Transverse colon (tissue), 4 donors: ENCODE measurements at regions not wholly inside any gene's neighbourhood (a gene's known extent, or its start where the extent isn't known, plus 50 kb on each side); places are given as distances from the start of the nearest gene placed in this dataset.

Experiments
- DNase-seq: peaks from one replicate; pipeline ENCODE4 v3.0.0-alpha.2; 2019
- H3K27ac ChIP-seq, 4 donors: fragments of 200-600 bp; sonication (generic); 2 replicates each; pipeline ENCODE4 v1.5.1; 2016 to 2018; ENCODE audit warnings: inconsistent platforms in 4 of 4
- H3K27me3 ChIP-seq: fragments of 200-600 bp; sonication (generic); 2 replicates; pipeline ENCODE4 v1.5.1; 2017; ENCODE audit warnings: inconsistent platforms
- H3K36me3 ChIP-seq, 4 donors: fragments of 200-600 bp; sonication (generic); 2 replicates each; pipeline ENCODE4 v1.5.1; 2017 to 2019; ENCODE audit warnings: inconsistent platforms in 4 of 4
- H3K4me1 ChIP-seq, 4 donors: fragments of 200-600 bp; sonication (generic); 2 replicates each; pipeline ENCODE4 v1.5.1; 2017 to 2020; ENCODE audit warnings: inconsistent platforms in 4 of 4
- H3K4me3 ChIP-seq, 4 donors: fragments of 200-600 bp; sonication (generic); 1 replicate in 1 of 4; 2 replicates in 3 of 4; pipeline versions ENCODE4 v1.5.1 to v1.6.1; 2017 to 2019; ENCODE audit warnings: inconsistent platforms in 4 of 4
- H3K9me3 ChIP-seq, 2 donors: fragments of 200-600 bp; sonication (generic); 2 replicates each; pipeline ENCODE4 v1.5.1; 2017 to 2019; ENCODE audit warnings: inconsistent platforms in 2 of 2
- EP300 ChIP-seq: sonication (generic); formaldehyde crosslinking; IDR thresholded peaks from one replicate; pipeline ENCODE4 v1.6.1; 2017; ENCODE audit warnings: antibody characterized with exemption, low read depth
- POLR2A ChIP-seq: fragments of 450-650 bp; IDR thresholded peaks from one replicate; pipeline ENCODE4 v1.6.1; 2016; ENCODE audit warnings: antibody characterized with exemption, mild to moderate bottlenecking, moderate library complexity
- POLR2AphosphoS5 ChIP-seq, 3 donors: sonication (generic); formaldehyde crosslinking; IDR thresholded peaks; one replicate each; pipeline ENCODE4 v1.6.1; 2016; ENCODE audit warnings: antibody characterized with exemption in 3 of 3
- WGBS, 2 donors: methylation state at CpG; one replicate each; pipeline ENCODE4 v1.1.5; 2018; ENCODE audit warnings: low coverage in 1 of 2; 5-methylcytosine and 5-hydroxymethylcytosine counted together
- in situ Hi-C, 4 donors: fragments of 200-750 bp; cut with MboI; loops; one replicate each; pipeline versions ENCODE4 v1.15.0 to v1.15.1; 2017; ENCODE audit warnings: low sequenced_read_pairs in 3 of 4, low pct_ligation_motif_present in 1 of 4, low pct_unique_long_range_greater_than_20kb in 1 of 4
- intact Hi-C: fragments of 100-400 bp; cut with DNase I; formaldehyde crosslinking; loops from one replicate; pipeline ENCODE4 v1.15.1; 2023; ENCODE audit warnings: low total_unique reads
- TF ChIP-seq, protein P1 (sequence below), 5 experiments: fragments of 200-600 bp in 3 of 5; fragments of 450-650 bp in 2 of 5; sonication (generic) in 3 of 5; IDR thresholded peaks; 1 replicate in 2 of 5; 2 replicates in 3 of 5; pipeline ENCODE4 v1.5.1; 2016 to 2017; ENCODE audit warnings: antibody characterized with exemption in 5 of 5, inconsistent platforms in 3 of 5, mild to moderate bottlenecking in 2 of 5, moderate library complexity in 1 of 5

GRCh38 chr11:127445476-127445875 lies 444.9 kb upstream of the KIRREL3 start:
- intact Hi-C loops (no loop called here), in situ Hi-C loops (no loop called here)
- Histone ChIP-seq H3K27ac (no peak overlapping the region), H3K9me3 (no peaks in the 10 kb centered on the region), H3K27me3 (no peaks in the 10 kb centered on the region), H3K4me1 (no peaks in the 10 kb centered on the region), H3K36me3 (no peaks in the 10 kb centered on the region), H3K4me3 (no peak overlapping the region)
- no peak for DNase-seq
- 66 to 71% methylated on average over 3 to 4 of the region's 4 CpGs for WGBS, 2 donors
- no peak for TF ChIP-seq POLR2AphosphoS5 (IDR thresholded peaks at IDR 0.05)
- no peak for TF ChIP-seq EP300
- no peak for TF ChIP-seq POLR2A
- TF ChIP-seq, protein P1, sequence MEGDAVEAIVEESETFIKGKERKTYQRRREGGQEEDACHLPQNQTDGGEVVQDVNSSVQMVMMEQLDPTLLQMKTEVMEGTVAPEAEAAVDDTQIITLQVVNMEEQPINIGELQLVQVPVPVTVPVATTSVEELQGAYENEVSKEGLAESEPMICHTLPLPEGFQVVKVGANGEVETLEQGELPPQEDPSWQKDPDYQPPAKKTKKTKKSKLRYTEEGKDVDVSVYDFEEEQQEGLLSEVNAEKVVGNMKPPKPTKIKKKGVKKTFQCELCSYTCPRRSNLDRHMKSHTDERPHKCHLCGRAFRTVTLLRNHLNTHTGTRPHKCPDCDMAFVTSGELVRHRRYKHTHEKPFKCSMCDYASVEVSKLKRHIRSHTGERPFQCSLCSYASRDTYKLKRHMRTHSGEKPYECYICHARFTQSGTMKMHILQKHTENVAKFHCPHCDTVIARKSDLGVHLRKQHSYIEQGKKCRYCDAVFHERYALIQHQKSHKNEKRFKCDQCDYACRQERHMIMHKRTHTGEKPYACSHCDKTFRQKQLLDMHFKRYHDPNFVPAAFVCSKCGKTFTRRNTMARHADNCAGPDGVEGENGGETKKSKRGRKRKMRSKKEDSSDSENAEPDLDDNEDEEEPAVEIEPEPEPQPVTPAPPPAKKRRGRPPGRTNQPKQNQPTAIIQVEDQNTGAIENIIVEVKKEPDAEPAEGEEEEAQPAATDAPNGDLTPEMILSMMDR (IDR thresholded peaks at IDR 0.05), result no peak

GRCh38 chr11:127443297-127443696 lies 442.7 kb upstream of the KIRREL3 start:
- H3K9me3 ChIP-seq, result no peaks in the 10 kb centered on the region
- WGBS, 2 donors, result 44 to 55% methylated on average over 2 of the region's 2 CpGs
- H3K4me1 ChIP-seq, result no peaks in the 10 kb centered on the region
- no peaks in the 10 kb centered on the region for H3K36me3 ChIP-seq
- intact Hi-C loops (no loop called here), in situ Hi-C loops (no loop called here)
- H3K4me3 ChIP-seq, result no peak overlapping the region
- TF ChIP-seq POLR2A (no peak), POLR2AphosphoS5 (IDR thresholded peaks at IDR 0.05) (no peak), EP300 (no peak)
- TF ChIP-seq, protein P1 (IDR thresholded peaks at IDR 0.05), result no peak
- no peak for DNase-seq
- H3K27me3 ChIP-seq, result no peaks in the 10 kb centered on the region
- no peak overlapping the region for H3K27ac ChIP-seq

DNA sequence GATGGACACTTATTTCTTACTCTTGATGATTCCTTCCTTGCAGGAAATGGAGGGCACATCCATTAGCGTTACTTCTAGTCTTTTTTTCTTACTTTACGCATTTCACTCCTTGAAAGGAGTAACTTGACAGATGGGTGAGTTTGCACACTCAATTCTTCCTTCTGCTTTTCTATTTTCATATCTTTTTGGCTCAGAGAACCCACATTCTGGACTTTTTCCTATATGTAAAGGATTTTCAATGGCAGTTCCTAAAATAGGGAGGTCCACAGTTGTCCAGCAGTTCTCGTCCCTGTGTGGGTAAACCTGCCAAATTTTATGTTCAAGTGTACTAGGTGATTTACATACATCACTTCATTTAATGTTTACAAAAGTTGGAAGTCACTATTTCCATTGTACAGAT lies 440.0 kb upstream of the KIRREL3 start:
- TF ChIP-seq POLR2AphosphoS5 (IDR thresholded peaks at IDR 0.05), result no peak
- TF ChIP-seq, protein P1 (IDR thresholded peaks at IDR 0.05), result no peak
- TF ChIP-seq POLR2A, result no peak
- no peak for TF ChIP-seq EP300
- Histone ChIP-seq H3K36me3 (no peaks in the 10 kb centered on the region), H3K4me3 (no peak overlapping the region), H3K4me1 (no peaks in the 10 kb centered on the region), H3K27ac (no peak overlapping the region), H3K27me3 (no peaks in the 10 kb centered on the region), H3K9me3 (no peaks in the 10 kb centered on the region)
- DNase-seq, result no peak
- intact Hi-C loops, result no loop called here
- WGBS, 2 donors, result 58 to 67% methylated on average over 3 of the region's 3 CpGs
- in situ Hi-C loops, result no loop called here

DNA sequence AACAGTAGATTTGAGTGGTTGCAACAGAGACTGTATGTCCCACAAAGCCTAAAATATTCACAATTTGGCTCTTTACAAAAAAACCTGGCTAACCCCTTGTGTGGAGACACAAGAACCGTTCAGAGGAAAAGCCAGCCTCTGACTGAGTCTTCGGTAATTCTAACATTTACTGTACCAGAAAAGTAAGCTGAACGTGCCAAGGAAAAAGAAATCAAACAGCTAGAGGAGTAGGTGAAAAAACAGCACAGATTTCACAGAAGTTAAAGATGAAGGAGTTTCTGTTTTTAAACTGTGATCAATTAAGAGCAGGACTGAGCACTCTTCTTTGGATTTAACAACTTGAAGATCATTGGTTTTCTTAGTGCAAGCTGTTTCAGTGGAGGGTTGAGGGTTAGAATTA lies 424.7 kb upstream of the KIRREL3 start:
- Histone ChIP-seq H3K4me3 (no peak overlapping the region), H3K36me3 (no peaks in the 10 kb centered on the region), H3K27ac (no peak overlapping the region), H3K4me1 (no peaks in the 10 kb centered on the region), H3K27me3 (no peaks in the 10 kb centered on the region), H3K9me3 (no peaks in the 10 kb centered on the region)
- in situ Hi-C loops, result no loop called here
- 76 to 82% methylated on average over 2 to 3 of the region's 3 CpGs for WGBS, 2 donors
- DNase-seq, result no peak
- TF ChIP-seq POLR2A (no peak), POLR2AphosphoS5 (IDR thresholded peaks at IDR 0.05) (no peak), EP300 (no peak)
- TF ChIP-seq, protein P1 (IDR thresholded peaks at IDR 0.05), result no peak
- intact Hi-C loops, result no loop called here
